ENCODE measurements at regions not wholly inside any gene's neighbourhood (a gene's known extent, or its start where the extent isn't known, plus 50 kb on each side); places are given as distances from the start of the nearest gene placed in this dataset.

DNA sequence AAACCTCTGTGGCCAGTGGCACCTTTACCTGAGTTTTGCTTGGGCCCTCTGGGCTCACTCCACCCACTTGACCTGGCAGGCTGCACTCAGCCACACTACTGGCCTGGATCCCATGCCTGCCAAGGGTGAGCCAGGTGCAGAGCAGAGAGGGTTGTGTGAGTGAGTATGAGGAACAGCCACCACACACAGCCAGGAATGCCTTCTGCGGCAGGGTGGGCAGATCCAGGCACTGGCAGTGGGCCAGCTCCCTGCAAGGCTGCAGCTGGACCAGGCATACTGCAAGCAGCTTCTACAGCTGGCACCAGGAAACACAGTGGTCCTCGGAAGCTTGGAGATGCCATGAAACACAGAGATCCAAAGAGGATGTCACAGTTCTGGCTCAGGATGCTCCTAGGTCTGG is 570.1 kb upstream of the ACTRT1 start:
- Histone ChIP-seq H3K4me1 (no peaks in the 10 kb centered on the region), H3K27ac (no peak overlapping the region), H3K4me2 (no peak overlapping the region), H3K4me3 (no peak overlapping the region), H3K9me3 (no peaks in the 10 kb centered on the region)
- DNase-seq (ENCODE audit: low read depth in 1 of 2, low spot score in 1 of 2) (no peak), FAIRE-seq (no peak), ATAC-seq (no peak)
- POLR2A ChIA-PET = no interaction called here
- TF ChIP-seq FOSL2 (IDR thresholded peaks at IDR 0.05) (no peak), FOSL2 (CRISPR knock-in tag; IDR thresholded peaks at IDR 0.05) (no peak), FOSB (CRISPR knock-in tag; IDR thresholded peaks at IDR 0.05) (no peak), HDAC2 (IDR thresholded peaks at IDR 0.05) (no peak), MYC (IDR thresholded peaks at IDR 0.05; ENCODE audit: borderline replicate concordance, low read length) (no peak), NR3C1 (IDR thresholded peaks at IDR 0.05) (no peak), SREBF2 (IDR thresholded peaks at IDR 0.05) (no peak), RFX5 (IDR thresholded peaks at IDR 0.05) (no peak), HEYL (CRISPR knock-in tag; IDR thresholded peaks at IDR 0.05) (no peak), RCOR1 (IDR thresholded peaks at IDR 0.05; ENCODE audit: low read depth, low read length) (no peak), NPAS2 (CRISPR knock-in tag; IDR thresholded peaks at IDR 0.05; ENCODE audit: borderline replicate concordance) (no peak), KDM1A (IDR thresholded peaks at IDR 0.05; ENCODE audit: low read depth) (no peak)
- TF ChIP-seq, protein P1, sequence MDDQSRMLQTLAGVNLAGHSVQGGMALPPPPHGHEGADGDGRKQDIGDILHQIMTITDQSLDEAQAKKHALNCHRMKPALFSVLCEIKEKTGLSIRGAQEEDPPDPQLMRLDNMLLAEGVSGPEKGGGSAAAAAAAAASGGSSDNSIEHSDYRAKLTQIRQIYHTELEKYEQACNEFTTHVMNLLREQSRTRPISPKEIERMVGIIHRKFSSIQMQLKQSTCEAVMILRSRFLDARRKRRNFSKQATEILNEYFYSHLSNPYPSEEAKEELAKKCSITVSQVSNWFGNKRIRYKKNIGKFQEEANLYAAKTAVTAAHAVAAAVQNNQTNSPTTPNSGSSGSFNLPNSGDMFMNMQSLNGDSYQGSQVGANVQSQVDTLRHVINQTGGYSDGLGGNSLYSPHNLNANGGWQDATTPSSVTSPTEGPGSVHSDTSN (IDR thresholded peaks at IDR 0.05) = no peak
- TF ChIP-seq, protein P2, sequence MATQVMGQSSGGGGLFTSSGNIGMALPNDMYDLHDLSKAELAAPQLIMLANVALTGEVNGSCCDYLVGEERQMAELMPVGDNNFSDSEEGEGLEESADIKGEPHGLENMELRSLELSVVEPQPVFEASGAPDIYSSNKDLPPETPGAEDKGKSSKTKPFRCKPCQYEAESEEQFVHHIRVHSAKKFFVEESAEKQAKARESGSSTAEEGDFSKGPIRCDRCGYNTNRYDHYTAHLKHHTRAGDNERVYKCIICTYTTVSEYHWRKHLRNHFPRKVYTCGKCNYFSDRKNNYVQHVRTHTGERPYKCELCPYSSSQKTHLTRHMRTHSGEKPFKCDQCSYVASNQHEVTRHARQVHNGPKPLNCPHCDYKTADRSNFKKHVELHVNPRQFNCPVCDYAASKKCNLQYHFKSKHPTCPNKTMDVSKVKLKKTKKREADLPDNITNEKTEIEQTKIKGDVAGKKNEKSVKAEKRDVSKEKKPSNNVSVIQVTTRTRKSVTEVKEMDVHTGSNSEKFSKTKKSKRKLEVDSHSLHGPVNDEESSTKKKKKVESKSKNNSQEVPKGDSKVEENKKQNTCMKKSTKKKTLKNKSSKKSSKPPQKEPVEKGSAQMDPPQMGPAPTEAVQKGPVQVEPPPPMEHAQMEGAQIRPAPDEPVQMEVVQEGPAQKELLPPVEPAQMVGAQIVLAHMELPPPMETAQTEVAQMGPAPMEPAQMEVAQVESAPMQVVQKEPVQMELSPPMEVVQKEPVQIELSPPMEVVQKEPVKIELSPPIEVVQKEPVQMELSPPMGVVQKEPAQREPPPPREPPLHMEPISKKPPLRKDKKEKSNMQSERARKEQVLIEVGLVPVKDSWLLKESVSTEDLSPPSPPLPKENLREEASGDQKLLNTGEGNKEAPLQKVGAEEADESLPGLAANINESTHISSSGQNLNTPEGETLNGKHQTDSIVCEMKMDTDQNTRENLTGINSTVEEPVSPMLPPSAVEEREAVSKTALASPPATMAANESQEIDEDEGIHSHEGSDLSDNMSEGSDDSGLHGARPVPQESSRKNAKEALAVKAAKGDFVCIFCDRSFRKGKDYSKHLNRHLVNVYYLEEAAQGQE (IDR thresholded peaks at IDR 0.05) = no peak
- TF ChIP-seq, protein P3, sequence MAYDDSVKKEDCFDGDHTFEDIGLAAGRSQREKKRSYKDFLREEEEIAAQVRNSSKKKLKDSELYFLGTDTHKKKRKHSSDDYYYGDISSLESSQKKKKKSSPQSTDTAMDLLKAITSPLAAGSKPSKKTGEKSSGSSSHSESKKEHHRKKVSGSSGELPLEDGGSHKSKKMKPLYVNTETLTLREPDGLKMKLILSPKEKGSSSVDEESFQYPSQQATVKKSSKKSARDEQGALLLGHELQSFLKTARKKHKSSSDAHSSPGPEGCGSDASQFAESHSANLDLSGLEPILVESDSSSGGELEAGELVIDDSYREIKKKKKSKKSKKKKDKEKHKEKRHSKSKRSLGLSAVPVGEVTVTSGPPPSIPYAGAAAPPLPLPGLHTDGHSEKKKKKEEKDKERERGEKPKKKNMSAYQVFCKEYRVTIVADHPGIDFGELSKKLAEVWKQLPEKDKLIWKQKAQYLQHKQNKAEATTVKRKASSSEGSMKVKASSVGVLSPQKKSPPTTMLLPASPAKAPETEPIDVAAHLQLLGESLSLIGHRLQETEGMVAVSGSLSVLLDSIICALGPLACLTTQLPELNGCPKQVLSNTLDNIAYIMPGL (CRISPR knock-in tag; IDR thresholded peaks at IDR 0.05; ENCODE audit: borderline replicate concordance) = no peak
- 80% methylated on average over 2 of the region's 2 CpGs for WGBS (ENCODE audit: missing lambda C conversion rate)
- CTCF ChIA-PET = no interaction called here

DNA sequence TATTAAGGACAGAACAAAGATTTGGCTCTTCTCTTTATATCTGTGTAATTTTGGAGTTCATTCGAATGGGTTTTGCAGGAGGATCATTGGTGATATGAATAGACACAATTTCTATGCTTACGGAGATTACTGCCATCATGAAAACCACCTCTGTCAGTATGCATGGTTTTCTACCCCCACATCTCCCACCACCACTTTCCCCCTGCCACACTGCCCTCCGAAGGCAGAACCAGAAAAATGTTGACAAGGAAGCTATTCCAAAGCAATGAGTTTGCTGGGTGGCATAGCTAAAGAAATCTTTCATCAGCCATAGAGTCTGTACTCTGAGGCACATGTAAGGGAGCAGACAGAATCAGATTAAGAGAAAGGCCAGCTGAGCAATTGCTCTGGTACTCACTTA is 567.3 kb upstream of the ACTRT1 start:
- WGBS (ENCODE audit: missing lambda C conversion rate) = 36% methylated on average over 3 of the region's 3 CpGs
- ATAC-seq = no peak
- CTCF ChIA-PET = no interaction called here
- peak; percentile 18 for FAIRE-seq
- Histone ChIP-seq H3K4me2 (no peak overlapping the region), H3K4me1 (no peaks in the 10 kb centered on the region), H3K4me3 (no peak overlapping the region), H3K9me3 (no peaks in the 10 kb centered on the region), H3K27ac (no peak overlapping the region)
- TF ChIP-seq HOXB5 (CRISPR knock-in tag; IDR thresholded peaks at IDR 0.05) (no peak), TFCP2L1 (CRISPR knock-in tag; IDR thresholded peaks at IDR 0.05) (no peak), FOSB (CRISPR knock-in tag; IDR thresholded peaks at IDR 0.05) (no peak)
- no peak for DNase-seq (ENCODE audit: low read depth in 1 of 2, low spot score in 1 of 2)
- POLR2A ChIA-PET = no interaction called here

DNA sequence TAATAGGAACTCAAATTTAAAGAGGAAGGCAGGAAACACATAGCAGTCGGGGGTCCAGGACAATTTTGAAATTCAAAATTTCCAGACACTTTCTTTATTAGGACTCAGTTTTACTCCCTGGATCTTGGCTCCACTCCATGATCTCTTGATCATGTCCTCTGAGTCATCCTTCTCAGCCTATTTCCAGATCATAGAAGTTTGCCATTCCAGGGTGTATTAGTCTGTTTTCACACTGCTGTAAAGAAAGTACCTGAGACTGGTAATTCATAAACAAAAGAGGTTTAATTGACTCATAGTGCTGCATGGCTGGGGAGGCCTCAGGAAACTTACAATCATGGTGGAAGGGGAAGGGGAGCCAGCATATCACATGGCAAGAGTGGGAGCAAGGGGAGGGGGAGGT is 564.7 kb upstream of the ACTRT1 start:
- Histone ChIP-seq H3K27ac (no peak overlapping the region), H3K9me3 (no peaks in the 10 kb centered on the region), H3K4me1 (no peaks in the 10 kb centered on the region), H3K4me2 (no peak overlapping the region), H3K4me3 (no peak overlapping the region)
- 30% methylated on average over 1 of the region's 1 CpG for WGBS (ENCODE audit: missing lambda C conversion rate)
- ATAC-seq = no peak
- ChIA-PET POLR2A (no interaction called here), CTCF (no interaction called here)
- no peak for DNase-seq (ENCODE audit: low read depth in 1 of 2, low spot score in 1 of 2)
- no peak for FAIRE-seq
- TF ChIP-seq RARB (CRISPR knock-in tag; IDR thresholded peaks at IDR 0.05) (no peak), RCOR1 (IDR thresholded peaks at IDR 0.05; ENCODE audit: low read depth, low read length) (no peak), RFX5 (IDR thresholded peaks at IDR 0.05) (no peak), BHLHE40 (IDR thresholded peaks at IDR 0.05; ENCODE audit: low read depth, low read length) (no peak), FOSL2 (IDR thresholded peaks at IDR 0.05) (no peak), FOSL2 (CRISPR knock-in tag; IDR thresholded peaks at IDR 0.05) (no peak), SREBF2 (IDR thresholded peaks at IDR 0.05) (no peak), RNF2 (IDR thresholded peaks at IDR 0.05; ENCODE audit: borderline replicate concordance, low read depth) (no peak), CBX2 (IDR thresholded peaks at IDR 0.05; ENCODE audit: borderline replicate concordance, low read depth) (no peak), JUNB (IDR thresholded peaks at IDR 0.05) (no peak)
- TF ChIP-seq, protein P1 (IDR thresholded peaks at IDR 0.05) = no peak
- TF ChIP-seq, protein P2 (IDR thresholded peaks at IDR 0.05) = no peak

All from A549 (cell line).